T-cell (primary cell): ENCODE measurements at regions not wholly inside any gene's neighbourhood (a gene's known extent, or its start where the extent isn't known, plus 50 kb on each side); places are given as distances from the start of the nearest gene placed in this dataset.

Experiments used
- ATAC-seq, 4 experiments: fragments of 200-7000 bp in 3 of 4; fragments of 150-1000 bp in 1 of 4; cut with Tn5 transposase; replicated peaks in 1 of 4; 1 replicate in 3 of 4; 2 replicates in 1 of 4; pipeline ENCODE4 v1.10.0; 2021; ENCODE audit warnings: moderate library complexity in 3 of 4, mild to moderate bottlenecking in 2 of 4, moderate number of reproducible peaks in 1 of 4
- CTCF ChIA-PET, 2 donors: fragments of 300-600 bp; sonication (Branson Sonifier 250); formaldehyde crosslinking; loops; one replicate each; lab custom pipeline; 2022; ENCODE audit warnings: antibody characterized with exemption in 2 of 2; lab: Charles Lee
- POLR2A ChIA-PET, 2 donors: fragments of 300-600 bp; sonication (Branson Sonifier 250); formaldehyde crosslinking; loops; one replicate each; lab custom pipeline; 2022; ENCODE audit warnings: antibody characterized with exemption in 2 of 2; lab: Charles Lee
- DNase-seq, 35 experiments: peaks; one replicate each; pipeline versions ENCODE4 v3.0.0 to v3.0.0-alpha.2; 2013 to 2023
- H3K27ac ChIP-seq: one replicate; pipeline ENCODE4 v1.5.1; 2013; ENCODE audit warnings: low read length
- H3K27me3 ChIP-seq, 2 experiments: replicated peaks in 1 of 2; 1 replicate in 1 of 2; 2 replicates in 1 of 2; pipeline versions ENCODE4 v1.6.1 to v1.7.0; 2013; ENCODE audit warnings: low read length in 1 of 2, mixed read lengths in 1 of 2; ENCODE audit not compliant: control insufficient read depth in 2 of 2, insufficient read depth in 2 of 2; ENCODE audit errors: extremely low read depth in 1 of 2
- H3K36me3 ChIP-seq, 2 donors: 1 replicate in 1 of 2; 2 replicates in 1 of 2; pipeline versions ENCODE4 v1.6.1 to v1.7.0; 2013; ENCODE audit warnings: low read length in 1 of 2; ENCODE audit not compliant: control insufficient read depth in 2 of 2, insufficient read depth in 1 of 2; ENCODE audit errors: extremely low read depth in 1 of 2
- H3K4me1 ChIP-seq, 2 experiments: 1 replicate in 1 of 2; 2 replicates in 1 of 2; pipeline versions ENCODE4 v1.6.1 to v1.7.0; 2013; ENCODE audit warnings: low read length in 2 of 2, mixed read lengths in 1 of 2; ENCODE audit not compliant: insufficient read depth in 2 of 2, control insufficient read depth in 1 of 2; ENCODE audit errors: extremely low read depth in 1 of 2
- H3K4me3 ChIP-seq, 2 donors: 1 replicate in 1 of 2; 2 replicates in 1 of 2; pipeline versions ENCODE4 v1.5.1 to v1.7.0; 2013; ENCODE audit warnings: mild to moderate bottlenecking in 2 of 2, low read length in 1 of 2, moderate library complexity in 1 of 2; ENCODE audit not compliant: control insufficient read depth in 1 of 2; ENCODE audit errors: extremely low read depth in 1 of 2
- H3K9me3 ChIP-seq: 2 replicates; pipeline ENCODE4 v1.7.0; 2013
- H3K27ac Mint-ChIP-seq, 2 donors: one replicate each; pipeline ENCODE4 v1.8.0; 2020 to 2021; ENCODE audit warnings: mild to moderate bottlenecking in 2 of 2, mixed read lengths in 2 of 2
- H3K27me3 Mint-ChIP-seq, 2 donors: one replicate each; pipeline ENCODE4 v1.8.0; 2021 to 2022; ENCODE audit warnings: mixed read lengths in 2 of 2
- H3K36me3 Mint-ChIP-seq: one replicate; pipeline ENCODE4 v1.8.0; 2021; ENCODE audit warnings: mixed read lengths
- H3K4me1 Mint-ChIP-seq, 3 donors: one replicate each; pipeline ENCODE4 v1.8.0; 2020 to 2022; ENCODE audit warnings: mixed read lengths in 3 of 3, mild to moderate bottlenecking in 1 of 3
- H3K4me3 Mint-ChIP-seq, 3 donors: one replicate each; pipeline ENCODE4 v1.8.0; 2020 to 2022; ENCODE audit warnings: mild to moderate bottlenecking in 3 of 3, mixed read lengths in 3 of 3, moderate library complexity in 3 of 3
- H3K9me3 Mint-ChIP-seq, 3 donors: one replicate each; pipeline ENCODE4 v1.8.0; 2020 to 2022; ENCODE audit warnings: mixed read lengths in 3 of 3
- WGBS: methylation state at CpG from one replicate; pipeline ENCODE4 v1.1.5; 2013; ENCODE audit warnings: missing lambda C conversion rate; ENCODE audit not compliant: insufficient coverage; 5-methylcytosine and 5-hydroxymethylcytosine counted together

GRCh38 chr4:111266937-111267336, 644.1 kb upstream of the PITX2 start:
- no peaks in the 10 kb centered on the region for H3K4me1 Mint-ChIP-seq
- H3K36me3 ChIP-seq: no peaks in the 10 kb centered on the region
- DNase-seq (no peak), ATAC-seq (no peak)
- H3K4me3 ChIP-seq: no peak overlapping the region
- no peaks in the 10 kb centered on the region for H3K27me3 Mint-ChIP-seq
- no peaks in the 10 kb centered on the region for H3K27me3 ChIP-seq
- H3K9me3 ChIP-seq: no peaks in the 10 kb centered on the region
- H3K36me3 Mint-ChIP-seq: no peaks in the 10 kb centered on the region
- H3K27ac ChIP-seq: no peak overlapping the region
- peaks cover 0 to 6% (median 4%) of the 10 kb centered on the region in 3 donors for H3K9me3 Mint-ChIP-seq
- no peak overlapping the region for H3K27ac Mint-ChIP-seq
- WGBS: 63% methylated on average over 2 of the region's 5 CpGs
- ChIA-PET POLR2A (no interaction called here), CTCF (no interaction called here)
- no peak overlapping the region for H3K4me3 Mint-ChIP-seq
- H3K4me1 ChIP-seq: no peaks in the 10 kb centered on the region

- Mint-ChIP-seq H3K4me3 (no peak overlapping the region), H3K27ac (no peak overlapping the region), H3K4me1 (no peaks in the 10 kb centered on the region), H3K36me3 (no peaks in the 10 kb centered on the region), H3K27me3 (no peaks in the 10 kb centered on the region), H3K9me3 (peaks cover 0 to 6% (median 4%) of the 10 kb centered on the region in 3 donors)
- POLR2A ChIA-PET: no interaction called here
- no CpG with 5 or more reads among the region's 2 CpGs for WGBS
- DNase-seq (no peak), ATAC-seq (no peak)
- H3K36me3 ChIP-seq: no peaks in the 10 kb centered on the region
- no peak overlapping the region for H3K27ac ChIP-seq
- H3K9me3 ChIP-seq: no peaks in the 10 kb centered on the region
- CTCF ChIA-PET: no interaction called here
- no peaks in the 10 kb centered on the region for H3K27me3 ChIP-seq
- H3K4me3 ChIP-seq: no peak overlapping the region
- H3K4me1 ChIP-seq: no peaks in the 10 kb centered on the region
These were observed 644.9 kb upstream of the PITX2 start for GRCh38 chr4:111267786-111268185.

- no peak overlapping the region for H3K27ac ChIP-seq
- ATAC-seq (no peak), DNase-seq (no peak)
- no peaks in the 10 kb centered on the region for H3K4me1 ChIP-seq
- no CpG with 5 or more reads among the region's 2 CpGs for WGBS
- no peaks in the 10 kb centered on the region for H3K4me1 Mint-ChIP-seq
- no peaks in the 10 kb centered on the region for H3K36me3 ChIP-seq
- H3K36me3 Mint-ChIP-seq: no peaks in the 10 kb centered on the region
- no peaks in the 10 kb centered on the region for H3K9me3 ChIP-seq
- CTCF ChIA-PET: no interaction called here
- H3K27ac Mint-ChIP-seq: no peak overlapping the region
- POLR2A ChIA-PET: no interaction called here
- no peak overlapping the region for H3K4me3 ChIP-seq
- no peaks in the 10 kb centered on the region for H3K27me3 Mint-ChIP-seq
- H3K27me3 ChIP-seq: no peaks in the 10 kb centered on the region
- H3K9me3 Mint-ChIP-seq: peaks cover 0 to 6% (median 4%) of the 10 kb centered on the region in 3 donors
- H3K4me3 Mint-ChIP-seq: no peak overlapping the region
These were observed 646.0 kb upstream of the PITX2 start for GRCh38 chr4:111268769-111269414.

GRCh38 chr4:111269439-111269838, 646.6 kb upstream of the PITX2 start:
- Histone ChIP-seq H3K4me3 (no peak overlapping the region), H3K36me3 (no peaks in the 10 kb centered on the region), H3K27ac (no peak overlapping the region), H3K4me1 (no peaks in the 10 kb centered on the region), H3K27me3 (no peaks in the 10 kb centered on the region), H3K9me3 (no peaks in the 10 kb centered on the region)
- no peak overlapping the region for H3K4me3 Mint-ChIP-seq
- no CpG with 5 or more reads among the region's 2 CpGs for WGBS
- DNase-seq (no peak), ATAC-seq (no peak)
- H3K4me1 Mint-ChIP-seq: no peaks in the 10 kb centered on the region
- no peak overlapping the region for H3K27ac Mint-ChIP-seq
- no peaks in the 10 kb centered on the region for H3K27me3 Mint-ChIP-seq
- H3K36me3 Mint-ChIP-seq: no peaks in the 10 kb centered on the region
- POLR2A ChIA-PET: no interaction called here
- H3K9me3 Mint-ChIP-seq: peaks cover 0 to 6% (median 4%) of the 10 kb centered on the region in 3 donors
- CTCF ChIA-PET: no interaction called here

GRCh38 chr4:111274060-111274459, 651.2 kb upstream of the PITX2 start:
- Mint-ChIP-seq H3K27ac (no peak overlapping the region), H3K36me3 (no peaks in the 10 kb centered on the region), H3K4me1 (no peaks in the 10 kb centered on the region), H3K4me3 (no peak overlapping the region), H3K27me3 (no peaks in the 10 kb centered on the region), H3K9me3 (peaks cover 0 to 4% (median 2%) of the 10 kb centered on the region in 3 donors)
- no peaks in the 10 kb centered on the region for H3K27me3 ChIP-seq
- 91% methylated on average over 2 of the region's 3 CpGs for WGBS
- H3K27ac ChIP-seq: no peak overlapping the region
- H3K36me3 ChIP-seq: no peaks in the 10 kb centered on the region
- ChIA-PET CTCF (no interaction called here), POLR2A (no interaction called here)
- no peaks in the 10 kb centered on the region for H3K4me1 ChIP-seq
- no peak for ATAC-seq
- no peaks in the 10 kb centered on the region for H3K9me3 ChIP-seq
- no peak overlapping the region for H3K4me3 ChIP-seq
- DNase-seq: no peak

- no peaks in the 10 kb centered on the region for H3K36me3 Mint-ChIP-seq
- no peak for ATAC-seq
- POLR2A ChIA-PET: no interaction called here
- H3K4me1 Mint-ChIP-seq: no peaks in the 10 kb centered on the region
- Histone ChIP-seq H3K27ac (no peak overlapping the region), H3K36me3 (no peaks in the 10 kb centered on the region), H3K4me1 (no peaks in the 10 kb centered on the region), H3K4me3 (no peak overlapping the region), H3K27me3 (no peaks in the 10 kb centered on the region), H3K9me3 (no peaks in the 10 kb centered on the region)
- H3K27me3 Mint-ChIP-seq: no peaks in the 10 kb centered on the region
- WGBS: no CpG with 5 or more reads among the region's 6 CpGs
- H3K27ac Mint-ChIP-seq: no peak overlapping the region
- no peak for DNase-seq
- CTCF ChIA-PET: no interaction called here
- peaks cover 0 to 4% (median 2%) of the 10 kb centered on the region in 3 donors for H3K9me3 Mint-ChIP-seq
- no peak overlapping the region for H3K4me3 Mint-ChIP-seq
These were observed 651.6 kb upstream of the PITX2 start for GRCh38 chr4:111274486-111274885.

- no peak overlapping the region for H3K4me3 ChIP-seq
- no peaks in the 10 kb centered on the region for H3K36me3 ChIP-seq
- CTCF ChIA-PET: no interaction called here
- no peaks in the 10 kb centered on the region for H3K4me1 Mint-ChIP-seq
- H3K27ac ChIP-seq: no peak overlapping the region
- no peaks in the 10 kb centered on the region for H3K36me3 Mint-ChIP-seq
- no peak overlapping the region for H3K4me3 Mint-ChIP-seq
- H3K27me3 ChIP-seq: no peaks in the 10 kb centered on the region
- peaks cover 0 to 4% (median 0%) of the 10 kb centered on the region in 3 donors for H3K9me3 Mint-ChIP-seq
- ATAC-seq (no peak), DNase-seq (no peak)
- H3K27ac Mint-ChIP-seq: no peak overlapping the region
- H3K4me1 ChIP-seq: no peaks in the 10 kb centered on the region
- no CpG with 5 or more reads among the region's 5 CpGs for WGBS
- POLR2A ChIA-PET: no interaction called here
- H3K27me3 Mint-ChIP-seq: peaks cover 0 to 4% of the 10 kb centered on the region in 2 donors
- H3K9me3 ChIP-seq: no peaks in the 10 kb centered on the region
These were observed 658.3 kb upstream of the PITX2 start for GRCh38 chr4:111281219-111281618.
